ENCODE measurements at regions not wholly inside any gene's neighbourhood (a gene's known extent, or its start where the extent isn't known, plus 50 kb on each side); places are given as distances from the start of the nearest gene placed in this dataset.
"Not testable (repeated sequence)": the region's sequence is repeated elsewhere in the genome, so short reads cannot be mapped to it uniquely, and the experiment has no call there.

DNA sequence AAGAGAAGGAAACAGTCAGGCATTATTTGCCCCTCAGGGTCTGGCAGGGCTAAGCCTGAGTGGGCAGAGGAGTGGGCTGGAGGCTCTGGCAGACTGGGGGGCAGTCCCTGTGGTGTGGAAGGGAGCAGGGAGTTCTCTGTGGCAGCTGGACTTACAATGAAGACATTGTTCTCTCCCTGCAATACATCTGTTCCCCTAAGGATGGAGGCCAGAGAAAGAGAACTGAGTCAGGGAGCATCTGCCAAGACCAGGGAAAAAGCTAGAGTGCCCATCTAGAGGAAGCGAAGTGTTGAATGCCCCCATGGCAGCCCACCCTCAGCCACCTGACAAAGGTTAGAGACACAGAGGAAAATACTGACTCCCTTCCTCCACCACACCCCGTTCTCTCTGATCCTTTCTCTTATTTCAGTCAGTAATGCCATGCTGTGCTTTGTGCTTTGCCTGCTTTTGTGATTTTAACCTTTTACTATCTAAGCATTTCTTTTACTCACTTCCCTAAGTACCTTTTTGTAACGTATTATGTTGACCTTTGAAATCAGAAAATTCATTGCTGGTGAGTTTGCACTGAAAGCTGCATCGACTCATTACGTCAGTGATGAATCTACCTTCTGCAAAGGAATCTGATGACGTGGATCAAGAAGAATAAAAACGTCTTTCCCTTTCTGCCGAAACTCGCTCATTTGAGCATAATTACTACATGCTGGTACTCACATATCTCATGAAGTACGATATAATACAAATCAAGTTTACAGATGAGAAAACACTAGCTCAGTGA is 76.0 kb downstream of the ACTL7B start:
- no peak overlapping the region for H3K4me3 Mint-ChIP-seq
- peaks cover 4% of the 10 kb centered on the region for H3K4me1 Mint-ChIP-seq (ENCODE audit: low read depth)
- H3K9me3 Mint-ChIP-seq: no peaks in the 10 kb centered on the region
- no peak overlapping the region for H3K27ac Mint-ChIP-seq
- DNase-seq (ENCODE audit: low spot score): no peak
- H3K36me3 Mint-ChIP-seq (ENCODE audit: low read depth): no peaks in the 10 kb centered on the region
- peaks cover 7% of the 10 kb centered on the region for H3K27me3 Mint-ChIP-seq (ENCODE audit: low read depth)

DNA sequence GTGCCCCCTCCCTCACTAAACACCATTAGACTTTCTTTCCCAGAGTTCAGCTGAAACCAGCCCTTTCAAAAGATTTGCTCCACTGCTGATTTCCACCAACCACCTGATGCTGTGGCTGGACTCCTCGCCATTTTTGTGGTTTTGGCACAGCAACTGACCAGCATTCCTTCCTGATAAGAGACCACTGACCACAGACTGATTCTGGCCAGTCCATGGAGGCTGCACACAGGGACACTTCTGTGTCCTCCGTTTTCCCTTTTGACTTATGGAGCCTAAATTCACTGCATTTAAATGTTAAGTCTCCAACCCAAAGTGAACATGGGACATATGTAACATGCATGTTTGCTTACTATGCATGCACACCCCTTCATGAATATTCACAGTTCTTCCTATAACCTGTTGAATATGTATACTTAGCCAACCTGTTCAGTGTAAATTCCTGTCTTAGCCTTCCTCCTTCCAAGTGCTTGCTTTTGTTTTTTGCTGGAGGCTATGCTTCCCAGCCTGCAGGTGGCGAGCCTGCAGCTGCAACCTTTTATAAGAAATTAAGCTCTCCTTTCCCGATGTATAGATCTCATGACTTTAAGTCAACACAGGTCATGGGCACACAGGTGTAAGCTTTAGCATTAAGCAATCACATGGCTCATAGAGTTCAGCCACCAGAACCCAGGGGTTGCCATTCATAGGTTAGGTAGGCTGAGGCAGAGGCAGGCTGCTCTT is 78.7 kb downstream of the ACTL7B start:
- Mint-ChIP-seq H3K27ac (no peak overlapping the region), H3K36me3 (ENCODE audit: low read depth) (no peaks in the 10 kb centered on the region), H3K27me3 (ENCODE audit: low read depth) (peaks cover 7% of the 10 kb centered on the region), H3K9me3 (no peaks in the 10 kb centered on the region), H3K4me1 (ENCODE audit: low read depth) (no peaks in the 10 kb centered on the region), H3K4me3 (no peak overlapping the region)
- no peak for DNase-seq (ENCODE audit: low spot score)

DNA sequence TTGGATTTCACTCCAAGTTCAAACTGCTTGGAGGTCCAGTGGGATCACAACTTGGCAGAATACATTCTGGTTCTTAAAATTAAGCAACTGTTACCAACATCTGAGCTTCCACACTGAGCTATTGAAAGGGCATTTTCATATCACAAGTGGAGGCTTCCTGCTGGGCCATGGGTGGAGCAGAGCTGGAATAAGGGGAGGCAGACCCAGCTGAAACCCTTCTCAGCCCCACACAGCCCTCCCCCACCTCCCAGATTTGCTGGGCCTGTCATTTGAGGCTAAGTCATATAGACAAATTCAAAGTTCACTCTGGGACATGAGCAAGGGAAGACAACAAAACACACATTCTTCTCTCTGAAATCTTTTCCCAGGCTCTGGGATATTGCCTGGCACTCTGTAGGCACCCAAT is 79.9 kb downstream of the ACTL7B start:
- peaks cover 7% of the 10 kb centered on the region for H3K27me3 Mint-ChIP-seq (ENCODE audit: low read depth)
- no peak for DNase-seq (ENCODE audit: low spot score)
- H3K27ac Mint-ChIP-seq: no peak overlapping the region
- no peak overlapping the region for H3K4me3 Mint-ChIP-seq
- H3K9me3 Mint-ChIP-seq: no peaks in the 10 kb centered on the region
- H3K36me3 Mint-ChIP-seq (ENCODE audit: low read depth): no peaks in the 10 kb centered on the region
- no peaks in the 10 kb centered on the region for H3K4me1 Mint-ChIP-seq (ENCODE audit: low read depth)

DNA sequence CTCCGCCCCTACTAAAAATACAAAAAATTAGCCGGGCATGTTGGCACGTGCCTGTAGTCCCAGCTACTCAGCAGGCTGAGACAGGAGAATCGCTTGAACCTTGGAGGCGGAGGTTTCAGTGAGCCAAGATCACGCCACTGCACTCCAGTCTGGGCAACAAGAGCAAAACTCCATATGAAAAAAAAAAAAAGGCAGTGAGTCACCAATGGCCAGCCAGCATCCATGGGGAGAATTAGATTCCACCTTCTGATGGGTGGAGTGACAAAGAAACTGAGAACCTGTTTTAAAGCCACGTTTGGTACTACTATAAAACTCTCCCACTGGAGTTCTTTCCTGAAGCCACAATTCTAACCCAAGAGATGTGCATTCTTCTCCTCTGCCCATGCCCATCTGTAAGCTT is 81.7 kb downstream of the ACTL7B start:
- not testable (repeated sequence) for H3K27me3 Mint-ChIP-seq (ENCODE audit: low read depth); DNase-seq (ENCODE audit: low spot score); H3K36me3 Mint-ChIP-seq (ENCODE audit: low read depth); H3K9me3 Mint-ChIP-seq; H3K4me3 Mint-ChIP-seq; H3K27ac Mint-ChIP-seq; H3K4me1 Mint-ChIP-seq (ENCODE audit: low read depth)

DNA sequence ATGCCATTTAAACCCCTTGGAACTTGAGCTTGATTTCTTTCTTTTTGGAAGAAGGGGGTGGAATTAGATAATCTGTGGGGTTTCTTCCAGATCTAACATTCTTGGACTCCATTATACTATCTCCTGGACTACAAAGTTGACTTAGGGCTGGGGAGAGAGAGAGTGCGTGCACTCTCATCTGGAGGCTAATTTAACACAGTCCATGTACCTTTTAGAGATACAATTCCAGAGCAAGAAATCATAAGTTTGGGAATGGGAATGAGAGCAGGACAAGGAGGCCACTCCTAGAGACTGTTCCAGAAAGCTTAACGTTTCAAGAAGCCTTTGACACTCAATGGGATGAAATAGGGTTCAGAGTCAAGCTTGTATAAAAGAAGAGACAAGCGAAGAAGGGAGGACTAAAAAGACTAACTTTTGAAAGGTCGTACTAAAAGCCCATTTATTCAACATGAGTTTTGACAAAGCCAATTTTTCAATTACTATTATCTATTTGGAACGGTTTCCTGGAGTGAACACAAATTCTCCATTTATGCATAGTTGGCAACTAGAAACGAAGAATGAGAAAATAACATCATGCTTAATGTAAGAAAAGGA is 83.4 kb downstream of the ACTL7B start:
- H3K36me3 Mint-ChIP-seq (ENCODE audit: low read depth): no peaks in the 10 kb centered on the region
- H3K27me3 Mint-ChIP-seq (ENCODE audit: low read depth): peaks cover 4% of the 10 kb centered on the region
- H3K4me1 Mint-ChIP-seq (ENCODE audit: low read depth): no peaks in the 10 kb centered on the region
- H3K4me3 Mint-ChIP-seq: no peak overlapping the region
- DNase-seq (ENCODE audit: low spot score): no peak
- H3K27ac Mint-ChIP-seq: no peak overlapping the region
- no peaks in the 10 kb centered on the region for H3K9me3 Mint-ChIP-seq

DNA sequence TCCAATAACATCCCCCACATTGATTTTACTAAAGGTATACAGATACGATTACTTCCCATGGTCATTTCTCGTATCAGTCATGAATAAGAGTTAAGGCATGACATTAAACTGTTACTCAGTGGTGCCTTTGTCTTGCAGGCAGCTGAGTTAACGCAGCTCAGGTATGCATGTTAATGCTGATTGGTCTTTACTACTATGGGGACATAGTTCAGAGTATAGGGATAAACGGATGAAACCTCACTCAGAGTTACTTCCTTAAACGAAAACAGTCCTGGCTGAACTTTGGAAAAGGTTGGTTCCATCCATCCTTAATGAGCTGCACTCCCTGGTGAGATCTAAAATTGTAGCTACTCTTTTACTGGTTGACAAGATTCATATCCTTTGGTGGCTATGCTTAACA is 87.0 kb downstream of the ACTL7B start:
- Mint-ChIP-seq H3K4me1 (ENCODE audit: low read depth) (no peaks in the 10 kb centered on the region), H3K4me3 (no peak overlapping the region), H3K27me3 (ENCODE audit: low read depth) (no peaks in the 10 kb centered on the region), H3K9me3 (no peaks in the 10 kb centered on the region), H3K27ac (no peak overlapping the region), H3K36me3 (ENCODE audit: low read depth) (no peaks in the 10 kb centered on the region)
- no peak for DNase-seq (ENCODE audit: low spot score)

DNA sequence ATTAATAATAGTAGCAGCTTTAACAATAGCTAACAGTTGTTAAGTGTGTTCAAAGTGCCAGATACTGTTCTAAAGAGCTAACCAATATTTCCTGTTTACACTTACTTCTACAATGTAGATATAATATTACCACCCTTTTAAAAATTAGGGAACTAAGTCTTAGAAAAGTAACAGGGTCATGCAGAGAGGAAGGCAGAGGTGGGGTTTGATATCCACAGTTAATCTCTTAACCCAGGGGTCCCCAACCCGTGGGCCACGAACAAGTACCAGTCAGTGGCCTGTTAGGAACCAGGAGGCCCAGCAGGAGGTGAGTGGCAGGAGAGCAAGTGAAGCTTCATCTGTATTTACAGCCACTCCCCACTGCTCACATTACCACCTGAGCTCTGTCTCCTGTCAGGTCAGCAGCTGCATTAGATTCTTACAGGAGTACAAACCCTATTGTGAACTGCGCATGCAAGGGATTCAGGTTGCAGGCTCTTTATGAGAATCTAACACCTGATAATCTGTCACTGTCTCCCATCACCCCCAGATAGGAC is 89.1 kb downstream of the ACTL7B start:
- Mint-ChIP-seq H3K27ac (no peak overlapping the region), H3K27me3 (ENCODE audit: low read depth) (no peaks in the 10 kb centered on the region), H3K36me3 (ENCODE audit: low read depth) (no peaks in the 10 kb centered on the region), H3K9me3 (no peaks in the 10 kb centered on the region), H3K4me1 (ENCODE audit: low read depth) (no peaks in the 10 kb centered on the region), H3K4me3 (no peak overlapping the region)
- DNase-seq (ENCODE audit: low spot score): no peak

DNA sequence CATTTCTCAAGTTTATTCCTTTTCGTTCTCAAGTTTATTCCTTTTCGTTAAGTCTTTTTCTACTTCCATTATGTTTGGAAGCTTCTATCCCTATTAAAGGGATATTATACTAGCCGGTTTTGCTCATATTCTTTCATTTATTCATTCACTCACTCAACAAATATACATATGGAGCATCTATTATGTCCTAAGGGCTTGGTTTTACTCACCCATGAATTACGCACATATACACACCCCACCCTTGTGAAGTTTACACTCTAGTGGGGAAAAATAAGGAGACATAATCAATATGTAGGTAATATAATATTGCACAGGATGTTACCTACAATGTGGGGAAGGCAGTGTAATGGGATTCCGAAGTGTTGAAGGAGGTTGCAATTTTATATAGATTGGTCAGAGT is 90.5 kb downstream of the ACTL7B start:
- no peaks in the 10 kb centered on the region for H3K27me3 Mint-ChIP-seq (ENCODE audit: low read depth)

DNA sequence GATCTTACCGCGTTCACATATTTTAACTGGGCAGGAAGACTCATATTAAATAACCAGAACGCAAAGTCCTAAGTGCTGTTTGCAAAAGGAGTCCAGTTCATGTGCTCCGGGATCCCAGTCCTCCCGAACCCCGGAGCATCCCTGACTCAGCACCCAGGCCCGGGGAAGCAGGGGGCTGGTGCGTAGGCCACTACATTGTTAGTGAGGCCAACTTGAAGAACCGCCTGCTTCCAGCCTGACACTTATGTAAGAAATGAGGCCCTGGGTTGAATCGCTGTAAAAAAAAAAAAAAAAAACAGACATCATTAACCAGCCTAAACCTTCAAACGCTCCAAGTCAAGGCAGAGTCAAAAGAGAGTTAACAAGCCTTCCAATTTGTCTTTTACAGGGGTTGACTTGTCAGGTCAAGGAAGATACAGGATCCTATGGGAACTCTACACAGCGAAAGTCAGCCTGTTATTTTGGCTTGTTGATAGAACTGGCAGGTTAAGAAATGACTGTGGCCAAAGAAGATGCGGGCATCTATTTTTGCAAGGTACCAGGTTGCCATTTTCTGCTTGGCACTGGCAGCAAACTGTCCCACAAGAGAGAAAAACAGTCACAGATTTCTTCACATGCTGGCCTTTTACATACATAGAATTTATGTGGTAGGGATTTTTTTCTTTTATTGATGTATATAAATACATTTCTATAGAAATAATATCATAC is 93.3 kb downstream of the ACTL7B start:
- H3K27ac Mint-ChIP-seq: no peak overlapping the region
- H3K4me3 Mint-ChIP-seq: no peak overlapping the region
- no peak for DNase-seq (ENCODE audit: low spot score)
- no peaks in the 10 kb centered on the region for H3K36me3 Mint-ChIP-seq (ENCODE audit: low read depth)
- no peaks in the 10 kb centered on the region for H3K9me3 Mint-ChIP-seq
- H3K27me3 Mint-ChIP-seq (ENCODE audit: low read depth): no peaks in the 10 kb centered on the region
- no peaks in the 10 kb centered on the region for H3K4me1 Mint-ChIP-seq (ENCODE audit: low read depth)

More for the DNA sequence above, 90.5 kb downstream of the ACTL7B start:
- H3K36me3 Mint-ChIP-seq (ENCODE audit: low read depth): no peaks in the 10 kb centered on the region
- DNase-seq (ENCODE audit: low spot score): no peak
- no peaks in the 10 kb centered on the region for H3K9me3 Mint-ChIP-seq
- H3K4me3 Mint-ChIP-seq: no peak overlapping the region
- H3K4me1 Mint-ChIP-seq (ENCODE audit: low read depth): no peaks in the 10 kb centered on the region
- no peak overlapping the region for H3K27ac Mint-ChIP-seq

DNA sequence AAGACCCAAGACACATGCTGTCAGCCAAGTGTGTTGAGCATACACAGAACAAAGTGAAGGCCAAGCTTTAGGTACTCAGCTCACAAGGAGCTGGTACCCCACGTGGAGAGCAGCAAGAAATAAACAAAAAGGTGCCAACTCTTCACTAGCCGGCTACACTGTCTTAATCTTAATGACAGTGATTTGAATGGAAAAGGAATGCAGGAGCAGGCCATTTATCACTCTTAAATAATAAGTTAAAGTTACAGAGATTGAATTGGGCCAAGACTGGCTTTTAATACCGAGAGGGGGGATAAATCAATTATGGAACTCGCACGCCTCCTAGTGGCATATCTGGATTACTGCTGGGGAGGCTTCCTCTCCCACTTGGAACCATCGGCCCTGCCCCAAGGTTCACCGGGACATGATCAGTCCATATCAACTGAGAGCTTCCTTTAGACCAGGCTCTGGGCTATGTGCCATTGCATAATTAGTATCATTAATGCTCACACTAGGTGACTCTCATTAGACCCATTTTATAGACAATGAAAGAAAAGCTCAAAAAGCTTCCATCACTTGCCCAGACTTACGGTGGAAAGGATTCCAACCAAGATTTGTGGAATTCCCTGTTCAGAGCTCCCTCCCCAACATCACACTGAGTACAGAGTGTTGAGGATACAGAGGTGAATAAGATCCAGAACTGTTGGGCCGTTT is 94.0 kb downstream of the ACTL7B start:
- Mint-ChIP-seq H3K27ac (no peak overlapping the region), H3K9me3 (no peaks in the 10 kb centered on the region), H3K36me3 (ENCODE audit: low read depth) (no peaks in the 10 kb centered on the region), H3K27me3 (ENCODE audit: low read depth) (no peaks in the 10 kb centered on the region), H3K4me3 (no peak overlapping the region), H3K4me1 (ENCODE audit: low read depth) (no peaks in the 10 kb centered on the region)
- no peak for DNase-seq (ENCODE audit: low spot score)

DNA sequence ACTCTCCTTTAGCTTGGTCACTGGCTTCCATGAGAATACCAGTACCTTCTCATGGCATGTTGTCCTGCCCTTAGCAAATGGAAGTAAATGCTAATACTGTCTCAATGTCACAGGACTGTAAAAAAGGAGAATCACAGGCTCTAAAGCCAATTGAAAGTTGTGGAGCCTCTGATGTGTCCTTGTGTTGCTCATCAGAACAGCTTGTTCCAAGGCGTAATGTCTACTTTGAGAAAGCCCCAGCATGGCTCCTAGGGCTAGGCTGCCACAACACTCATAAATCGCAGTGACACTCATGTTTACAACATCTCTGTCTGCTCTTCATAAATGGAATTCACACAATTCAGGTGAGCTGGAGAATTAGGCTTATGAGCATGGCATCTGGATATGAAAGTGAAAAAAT is 94.9 kb downstream of the ACTL7B start:
- no peaks in the 10 kb centered on the region for H3K36me3 Mint-ChIP-seq (ENCODE audit: low read depth)
- no peak overlapping the region for H3K4me3 Mint-ChIP-seq
- H3K27ac Mint-ChIP-seq: no peak overlapping the region
- no peaks in the 10 kb centered on the region for H3K4me1 Mint-ChIP-seq (ENCODE audit: low read depth)
- no peaks in the 10 kb centered on the region for H3K9me3 Mint-ChIP-seq
- no peak for DNase-seq (ENCODE audit: low spot score)
- H3K27me3 Mint-ChIP-seq (ENCODE audit: low read depth): no peaks in the 10 kb centered on the region

DNA sequence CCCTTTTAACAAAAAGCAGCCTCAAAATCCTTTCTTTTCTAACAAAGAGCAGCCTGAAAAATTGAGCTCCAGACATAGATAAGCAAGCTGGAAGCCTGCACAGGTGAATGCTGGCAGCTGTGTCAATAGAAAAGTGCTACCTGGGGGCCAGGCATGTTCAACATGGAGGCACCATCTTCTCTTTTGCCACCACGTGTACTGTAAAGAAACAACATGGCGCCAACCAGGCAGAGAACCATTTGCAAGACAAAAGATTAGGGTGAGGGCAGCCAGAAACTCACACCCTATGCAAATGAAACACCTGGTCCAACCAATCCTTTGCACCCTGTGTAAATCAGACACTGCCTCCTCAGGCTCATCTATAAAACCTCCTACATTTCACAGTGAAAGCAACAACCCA is 96.0 kb downstream of the ACTL7B start:
- Mint-ChIP-seq H3K36me3 (ENCODE audit: low read depth) (no peaks in the 10 kb centered on the region), H3K9me3 (no peaks in the 10 kb centered on the region), H3K27ac (no peak overlapping the region), H3K27me3 (ENCODE audit: low read depth) (no peaks in the 10 kb centered on the region), H3K4me1 (ENCODE audit: low read depth) (no peaks in the 10 kb centered on the region), H3K4me3 (no peak overlapping the region)
- no peak for DNase-seq (ENCODE audit: low spot score)

DNA sequence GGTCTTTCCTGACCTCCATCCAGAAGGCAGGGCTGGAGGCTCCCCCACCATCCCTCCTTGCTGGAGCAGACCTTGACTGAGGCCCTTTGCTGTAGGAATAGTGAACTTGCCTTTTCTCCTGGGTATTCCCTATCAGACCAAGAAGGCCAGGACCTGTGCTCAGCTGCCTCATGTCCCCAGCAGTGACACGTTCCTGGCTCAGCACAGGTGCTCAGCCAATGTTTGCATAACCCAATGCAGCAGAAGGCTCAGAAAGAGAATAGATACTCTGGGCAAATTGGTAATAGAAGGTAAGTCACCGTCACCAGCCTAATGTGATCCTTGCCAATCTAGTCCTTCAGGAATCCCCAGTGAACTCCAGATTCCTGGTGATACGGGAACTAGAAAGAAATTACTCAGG is 96.4 kb downstream of the ACTL7B start:
- Mint-ChIP-seq H3K4me1 (ENCODE audit: low read depth) (no peaks in the 10 kb centered on the region), H3K27me3 (ENCODE audit: low read depth) (no peaks in the 10 kb centered on the region), H3K36me3 (ENCODE audit: low read depth) (no peaks in the 10 kb centered on the region), H3K4me3 (no peak overlapping the region), H3K27ac (no peak overlapping the region), H3K9me3 (no peaks in the 10 kb centered on the region)
- no peak for DNase-seq (ENCODE audit: low spot score)

Data from T-helper 2 cell treated with Interferon-gamma antibody and Interleukin-4, amounts not matched to agents 5 μg/mL and 100 μg/mL, for 36 hours (primary cell).